ENCODE measurements at regions not wholly inside any gene's neighbourhood (a gene's known extent, or its start where the extent isn't known, plus 50 kb on each side); places are given as distances from the start of the nearest gene placed in this dataset.

DNA sequence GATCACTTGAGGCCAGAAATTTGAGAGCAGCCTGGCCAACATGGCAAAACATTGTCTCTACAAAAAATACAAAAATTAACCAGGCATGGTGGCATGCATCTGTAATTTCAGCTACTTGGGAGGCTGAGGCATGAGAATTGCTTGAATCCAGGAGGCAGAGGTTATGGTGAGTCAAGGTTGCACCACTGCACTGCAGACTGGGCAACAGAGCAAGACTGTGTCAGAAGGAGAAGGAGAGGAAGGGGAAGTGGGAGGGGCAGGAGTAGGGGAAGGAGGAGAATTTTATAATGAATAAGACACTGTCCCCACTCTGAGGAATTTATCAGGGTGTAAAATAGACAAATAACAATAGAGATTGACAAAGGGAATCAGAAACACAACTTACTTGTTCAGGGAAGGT, 440.6 kb upstream of the DYNLRB2 start:
- TF ChIP-seq POLR2A (IDR thresholded peaks at IDR 0.05; ENCODE audit: low read depth, low read length): no peak
- no peak for TF ChIP-seq POU2F2 (IDR thresholded peaks at IDR 0.05; ENCODE audit: low read depth, low read length)
- TF ChIP-seq PAX5 (IDR thresholded peaks at IDR 0.05; ENCODE audit: insufficient read depth, low read length, severe bottlenecking): no peak
- TF ChIP-seq POLR2AphosphoS5 (IDR thresholded peaks at IDR 0.05; ENCODE audit: low read depth, low read length): no peak
- no peak for TF ChIP-seq TAF1 (IDR thresholded peaks at IDR 0.05; ENCODE audit: low read depth, low read length)
- TF ChIP-seq SPI1 (IDR thresholded peaks at IDR 0.05; ENCODE audit: low read depth, low read length): no peak
